Mesenchymal stem cell (in vitro differentiated cells and primary cell): ENCODE measurements at regions not wholly inside any gene's neighbourhood (a gene's known extent, or its start where the extent isn't known, plus 50 kb on each side); places are given as distances from the start of the nearest gene placed in this dataset.

Experiments
- DNase-seq: peaks from one replicate; pipeline ENCODE4 v3.0.0-alpha.2; 2013
- H2AFZ ChIP-seq: one replicate; pipeline ENCODE4 v1.6.1; 2013; ENCODE audit warnings: low read depth, mild to moderate bottlenecking, control low read depth, inconsistent platforms, low read length, moderate library complexity
- H2AK5ac ChIP-seq: 2 replicates; pipeline ENCODE4 v1.6.1; 2013; ENCODE audit warnings: low read length, moderate library complexity, mild to moderate bottlenecking, inconsistent platforms; ENCODE audit not compliant: severe bottlenecking
- H2BK120ac ChIP-seq: one replicate; pipeline ENCODE4 v1.6.1; 2013; ENCODE audit warnings: low read depth, mild to moderate bottlenecking, inconsistent platforms, low read length, moderate library complexity
- H2BK12ac ChIP-seq, 2 experiments: one replicate each; pipeline ENCODE4 v1.6.1; 2013; ENCODE audit warnings: inconsistent platforms in 2 of 2, low read length in 2 of 2, mild to moderate bottlenecking in 2 of 2, moderate library complexity in 2 of 2, control low read depth in 1 of 2
- H2BK15ac ChIP-seq: one replicate; pipeline ENCODE4 v1.6.1; 2013; ENCODE audit warnings: mild to moderate bottlenecking, low read depth, inconsistent platforms; ENCODE audit not compliant: poor library complexity, severe bottlenecking
- H2BK5ac ChIP-seq: 2 replicates; pipeline ENCODE4 v1.6.1; 2013; ENCODE audit warnings: low read depth, mild to moderate bottlenecking, low read length, control low read depth, inconsistent platforms; ENCODE audit not compliant: poor library complexity, severe bottlenecking
- H3K14ac ChIP-seq, 2 experiments: one replicate each; pipeline ENCODE4 v1.6.1; 2013; ENCODE audit warnings: inconsistent platforms in 2 of 2, low read length in 2 of 2, control low read depth in 1 of 2, mild to moderate bottlenecking in 1 of 2, moderate library complexity in 1 of 2
- H3K18ac ChIP-seq, 2 experiments: one replicate each; pipeline ENCODE4 v1.6.1; 2013; ENCODE audit warnings: inconsistent platforms in 2 of 2, low read length in 2 of 2, control low read depth in 1 of 2, low read depth in 1 of 2, mild to moderate bottlenecking in 1 of 2
- H3K23ac ChIP-seq, 2 experiments: one replicate each; pipeline ENCODE4 v1.6.1; 2013; ENCODE audit warnings: inconsistent platforms in 2 of 2, low read length in 2 of 2, mild to moderate bottlenecking in 2 of 2, moderate library complexity in 2 of 2, control low read depth in 1 of 2
- H3K27ac ChIP-seq: 2 replicates; pipeline ENCODE4 v1.5.1; 2013; ENCODE audit warnings: mild to moderate bottlenecking, moderate library complexity, low read length, control low read depth, inconsistent platforms; ENCODE audit not compliant: poor library complexity, severe bottlenecking
- H3K27me3 ChIP-seq, 2 experiments: 2 replicates each; pipeline versions ENCODE4 v1.6.1 to v1.7.0; 2013; ENCODE audit warnings: low read length in 2 of 2, mild to moderate bottlenecking in 2 of 2, moderate library complexity in 2 of 2, control low read depth in 1 of 2, inconsistent platforms in 1 of 2; ENCODE audit not compliant: control insufficient read depth in 1 of 2, insufficient read depth in 1 of 2
- H3K36me3 ChIP-seq, 2 experiments: 2 replicates each; pipeline versions ENCODE4 v1.6.1 to v1.7.0; 2013; ENCODE audit warnings: low read length in 2 of 2, control low read depth in 1 of 2, inconsistent platforms in 1 of 2, low read depth in 1 of 2, mild to moderate bottlenecking in 1 of 2; ENCODE audit not compliant: insufficient read depth in 2 of 2, control insufficient read depth in 1 of 2
- H3K4ac ChIP-seq, 2 experiments: one replicate each; pipeline ENCODE4 v1.6.1; 2013; ENCODE audit warnings: inconsistent platforms in 2 of 2, low read length in 2 of 2, mild to moderate bottlenecking in 2 of 2, moderate library complexity in 2 of 2, control low read depth in 1 of 2, low read depth in 1 of 2
- H3K4me1 ChIP-seq: 2 replicates; pipeline ENCODE4 v1.6.1; 2013; ENCODE audit warnings: low read depth, low read length, control low read depth; ENCODE audit not compliant: control insufficient read depth, insufficient read depth
- H3K4me2 ChIP-seq: 2 replicates; pipeline ENCODE4 v1.6.1; 2013; ENCODE audit warnings: low read length, mild to moderate bottlenecking, inconsistent platforms; ENCODE audit not compliant: poor library complexity, severe bottlenecking
- H3K4me3 ChIP-seq, 2 experiments: 2 replicates each; pipeline versions ENCODE4 v1.5.1 to v1.7.0; 2013; ENCODE audit warnings: low read length in 2 of 2, mild to moderate bottlenecking in 2 of 2, control low read depth in 1 of 2, low read depth in 1 of 2; ENCODE audit not compliant: insufficient read depth in 1 of 2
- H3K79me1 ChIP-seq: replicated peaks from 2 replicates; pipeline ENCODE4 v1.6.1; 2013; ENCODE audit warnings: mild to moderate bottlenecking, control low read depth, low read length, inconsistent platforms; ENCODE audit not compliant: poor library complexity, severe bottlenecking
- H3K9ac ChIP-seq: 2 replicates; pipeline ENCODE4 v1.7.0; 2013; ENCODE audit warnings: mild to moderate bottlenecking, low read length, moderate library complexity
- H3K9me3 ChIP-seq: 2 replicates; pipeline ENCODE4 v1.7.0; 2013; ENCODE audit warnings: mild to moderate bottlenecking, low read length; ENCODE audit not compliant: control insufficient read depth
- H4K8ac ChIP-seq: one replicate; pipeline ENCODE4 v1.6.1; 2013; ENCODE audit warnings: inconsistent platforms, mild to moderate bottlenecking, low read length, moderate library complexity
- H4K91ac ChIP-seq: one replicate; pipeline ENCODE4 v1.6.1; 2013; ENCODE audit warnings: mild to moderate bottlenecking, low read length, inconsistent platforms
- WGBS: methylation state at CpG from one replicate; pipeline ENCODE4 v1.1.7; 2013; ENCODE audit warnings: mixed read lengths; 5-methylcytosine and 5-hydroxymethylcytosine counted together

DNA sequence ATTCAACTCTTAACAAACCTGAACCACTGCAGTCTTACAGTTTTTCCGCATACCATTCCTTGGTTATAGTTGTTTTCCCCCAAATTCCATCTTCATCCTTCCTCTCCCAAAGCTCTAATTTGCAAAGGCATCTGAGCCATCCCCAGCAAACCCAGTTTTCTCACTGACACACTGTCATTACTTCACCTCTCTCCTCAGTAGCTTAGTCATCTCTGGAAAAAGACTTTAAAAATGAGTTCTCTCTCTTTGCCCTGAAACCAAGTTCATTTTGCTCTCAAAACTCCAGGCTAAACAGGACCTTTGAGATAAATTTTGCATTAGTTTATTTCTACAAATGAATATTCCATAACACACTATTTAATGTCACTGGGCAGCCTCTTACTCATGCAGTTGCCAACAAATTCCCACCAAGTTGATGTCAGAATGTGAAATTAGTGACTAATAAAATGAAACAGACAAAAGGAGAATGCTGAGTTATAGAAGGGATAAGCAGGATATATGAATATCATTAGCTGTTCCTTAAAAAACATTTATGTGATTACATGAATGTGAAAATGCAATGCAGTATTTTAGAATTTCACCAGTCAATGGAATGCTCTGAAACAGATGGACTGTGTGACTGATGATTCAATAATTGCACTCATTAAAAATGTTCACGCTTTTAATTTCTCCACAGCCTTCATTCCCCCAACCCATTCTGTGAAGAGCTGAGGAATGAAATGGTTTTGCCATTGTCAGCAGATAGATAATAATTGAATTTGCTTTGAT is 107.4 kb upstream of the DMAC1 start:
- 80% methylated on average over 1 of the region's 2 CpGs for WGBS
- Histone ChIP-seq H3K79me1 (no peaks in the 10 kb centered on the region), H2AK5ac (no peak overlapping the region), H3K4ac (no peak overlapping the region), H2BK12ac (no peak overlapping the region), H2BK120ac (no peak overlapping the region), H2BK5ac (no peak overlapping the region), H3K36me3 (no peaks in the 10 kb centered on the region), H3K14ac (no peak overlapping the region), H3K4me3 (no peak overlapping the region), H3K9me3 (no peaks in the 10 kb centered on the region), H3K23ac (no peak overlapping the region), H3K27ac (no peak overlapping the region), H4K91ac (no peak overlapping the region), H2BK15ac (no peak overlapping the region), H3K27me3 (no peaks in the 10 kb centered on the region), H3K18ac (no peak overlapping the region), H3K4me2 (no peak overlapping the region), H2AFZ (no peak overlapping the region), H3K9ac (no peak overlapping the region), H3K4me1 (no peaks in the 10 kb centered on the region), H4K8ac (no peak overlapping the region)
- DNase-seq, result no peak

- H3K27ac ChIP-seq, result no peak overlapping the region
- no peak overlapping the region for H2AK5ac ChIP-seq
- no peak overlapping the region for H2BK120ac ChIP-seq
- H3K4me2 ChIP-seq, result no peak overlapping the region
- H3K9me3 ChIP-seq, result no peaks in the 10 kb centered on the region
- no peak overlapping the region for H4K8ac ChIP-seq
- no peaks in the 10 kb centered on the region for H3K4me1 ChIP-seq
- WGBS, result 93% methylated on average over 3 of the region's 4 CpGs
- H2BK15ac ChIP-seq, result no peak overlapping the region
- H3K4ac ChIP-seq, result no peak overlapping the region
- no peak overlapping the region for H3K9ac ChIP-seq
- H2BK5ac ChIP-seq, result no peak overlapping the region
- H3K36me3 ChIP-seq, result no peaks in the 10 kb centered on the region
- H3K27me3 ChIP-seq, result no peaks in the 10 kb centered on the region
- H3K18ac ChIP-seq, result no peak overlapping the region
- H2BK12ac ChIP-seq, result no peak overlapping the region
- no peak overlapping the region for H4K91ac ChIP-seq
- no peak overlapping the region for H2AFZ ChIP-seq
- no peak for DNase-seq
- no peak overlapping the region for H3K4me3 ChIP-seq
- no peaks in the 10 kb centered on the region for H3K79me1 ChIP-seq
- H3K14ac ChIP-seq, result no peak overlapping the region
- no peak overlapping the region for H3K23ac ChIP-seq
Measured at GRCh38 chr9:7901621-7902020, 102.0 kb upstream of the DMAC1 start.

- no peaks in the 10 kb centered on the region for H3K27me3 ChIP-seq
- H2BK12ac ChIP-seq, result no peak overlapping the region
- H4K91ac ChIP-seq, result no peak overlapping the region
- no peaks in the 10 kb centered on the region for H3K36me3 ChIP-seq
- H3K4me1 ChIP-seq, result no peaks in the 10 kb centered on the region
- H4K8ac ChIP-seq, result no peak overlapping the region
- no peak overlapping the region for H2BK5ac ChIP-seq
- H2BK15ac ChIP-seq, result no peak overlapping the region
- DNase-seq, result no peak
- H3K9me3 ChIP-seq, result no peaks in the 10 kb centered on the region
- no peak overlapping the region for H3K4ac ChIP-seq
- 100% methylated on average over 3 of the region's 3 CpGs for WGBS
- H3K4me2 ChIP-seq, result no peak overlapping the region
- no peaks in the 10 kb centered on the region for H3K79me1 ChIP-seq
- H2AFZ ChIP-seq, result no peak overlapping the region
- H3K4me3 ChIP-seq, result no peak overlapping the region
- H2AK5ac ChIP-seq, result no peak overlapping the region
- H3K27ac ChIP-seq, result no peak overlapping the region
- no peak overlapping the region for H3K23ac ChIP-seq
- no peak overlapping the region for H3K18ac ChIP-seq
- H2BK120ac ChIP-seq, result no peak overlapping the region
- no peak overlapping the region for H3K9ac ChIP-seq
- no peak overlapping the region for H3K14ac ChIP-seq
Measured at GRCh38 chr9:7900541-7900940, 101.0 kb upstream of the DMAC1 start.

- no peak overlapping the region for H3K4ac ChIP-seq
- no peak overlapping the region for H3K9ac ChIP-seq
- no peaks in the 10 kb centered on the region for H3K4me1 ChIP-seq
- no peak overlapping the region for H2AK5ac ChIP-seq
- H3K4me3 ChIP-seq, result no peak overlapping the region
- no peak overlapping the region for H3K23ac ChIP-seq
- no peak overlapping the region for H4K8ac ChIP-seq
- no peak overlapping the region for H3K14ac ChIP-seq
- H2BK120ac ChIP-seq, result no peak overlapping the region
- H3K79me1 ChIP-seq, result no peaks in the 10 kb centered on the region
- no peak overlapping the region for H2BK12ac ChIP-seq
- H2BK15ac ChIP-seq, result no peak overlapping the region
- H3K4me2 ChIP-seq, result no peak overlapping the region
- no peak for DNase-seq
- no peaks in the 10 kb centered on the region for H3K9me3 ChIP-seq
- 87% methylated on average over 3 of the region's 3 CpGs for WGBS
- no peaks in the 10 kb centered on the region for H3K36me3 ChIP-seq
- no peaks in the 10 kb centered on the region for H3K27me3 ChIP-seq
- H4K91ac ChIP-seq, result no peak overlapping the region
- no peak overlapping the region for H3K27ac ChIP-seq
- H2AFZ ChIP-seq, result no peak overlapping the region
- H3K18ac ChIP-seq, result no peak overlapping the region
- H2BK5ac ChIP-seq, result no peak overlapping the region
Measured at GRCh38 chr9:7899753-7900152, 100.2 kb upstream of the DMAC1 start.
